ENCODE measurements at regions not wholly inside any gene's neighbourhood (a gene's known extent, or its start where the extent isn't known, plus 50 kb on each side); places are given as distances from the start of the nearest gene placed in this dataset.

DNA sequence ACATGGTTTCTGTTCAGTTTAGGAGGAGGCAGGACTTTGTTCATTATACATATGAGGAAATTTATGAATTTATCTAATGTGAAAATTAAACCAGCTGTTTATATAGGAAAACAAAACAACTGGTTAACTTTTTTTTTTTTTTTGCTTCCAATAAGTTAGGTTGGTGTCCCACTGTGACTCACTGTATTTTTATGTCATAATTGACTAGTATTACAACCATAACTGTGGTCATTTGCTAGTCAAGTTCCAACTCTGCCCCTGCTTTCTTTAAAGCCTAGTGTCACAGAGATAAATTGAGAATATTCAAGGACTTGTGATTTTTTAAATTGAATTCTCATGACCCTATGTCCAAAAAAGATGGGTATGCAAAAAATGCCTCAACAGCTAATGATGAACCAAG, 227.7 kb downstream of the BCAT1 start:
- DNase-seq, result no peak

DNA sequence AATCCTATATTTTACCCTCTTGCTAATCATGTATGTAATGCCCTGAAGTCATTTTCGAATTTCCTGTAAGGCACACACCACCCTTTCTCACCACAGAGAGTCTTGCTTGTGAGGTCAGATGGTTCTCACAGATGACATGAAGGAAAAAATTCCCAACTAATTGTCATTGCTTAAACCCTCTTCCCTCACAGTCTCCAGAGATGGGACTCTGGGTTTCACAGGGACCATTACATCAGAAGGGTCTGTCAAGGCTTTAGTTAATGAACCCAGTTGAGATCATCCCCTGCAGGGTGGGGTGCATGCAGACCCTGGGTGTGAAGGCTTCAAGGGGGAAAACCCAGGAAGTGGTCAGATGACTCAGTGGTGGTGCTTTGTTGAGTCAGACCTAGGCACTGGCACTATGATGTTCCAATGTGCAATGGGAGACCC, 229.6 kb downstream of the BCAT1 start:
- peak; percentile 6 to 9 for DNase-seq

- no peak for DNase-seq
Measured at GRCh38 chr12:24718617-24719016, 230.3 kb downstream of the BCAT1 start.

- no peak for DNase-seq
Measured at GRCh38 chr12:24714237-24714636, 234.7 kb downstream of the BCAT1 start.

- no peak for DNase-seq
Measured at GRCh38 chr12:24711056-24712008, 237.6 kb downstream of the BCAT1 start.

- no peak for DNase-seq
Measured at GRCh38 chr12:24709216-24709615, 239.7 kb downstream of the BCAT1 start.

GRCh38 chr12:24708718-24709117, 240.2 kb downstream of the BCAT1 start:
- DNase-seq, result no peak

GRCh38 chr12:24708043-24708442, 240.9 kb downstream of the BCAT1 start:
- DNase-seq, result no peak

- DNase-seq, result no peak
Measured at GRCh38 chr12:24707334-24707733, 241.6 kb downstream of the BCAT1 start.

DNA sequence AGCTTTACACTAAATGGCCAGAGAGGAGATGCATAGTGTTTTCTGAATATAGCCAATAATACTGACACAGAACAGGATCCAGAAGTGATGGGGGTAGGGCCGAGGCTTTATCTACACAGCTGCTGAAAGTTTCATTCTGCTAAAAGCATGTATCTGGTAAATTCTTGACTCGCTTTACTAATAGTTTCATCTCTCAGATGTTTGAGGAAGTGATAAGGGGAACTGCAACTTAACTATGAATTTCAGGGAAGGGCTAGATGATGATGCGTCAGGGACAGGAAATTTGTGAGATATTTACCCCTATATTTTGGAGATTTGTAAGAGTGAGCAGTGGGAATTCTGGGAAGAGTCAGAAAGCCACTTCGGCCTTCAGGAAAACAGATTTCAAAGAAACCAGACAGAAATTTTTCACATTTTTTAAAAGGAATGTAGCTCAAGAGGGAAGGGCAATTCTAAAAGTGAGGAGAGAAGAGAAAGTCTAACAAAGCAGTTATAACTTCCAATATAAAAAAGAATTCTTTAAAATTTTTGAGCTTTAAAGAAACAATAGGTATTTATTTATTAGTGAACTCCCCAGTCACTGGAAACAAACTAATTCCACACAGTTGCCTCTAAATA, 243.1 kb downstream of the BCAT1 start:
- DNase-seq, result no peak

- DNase-seq, result no peak
Measured at GRCh38 chr12:24705216-24705615, 243.7 kb downstream of the BCAT1 start.

GRCh38 chr12:24701343-24701742, 247.6 kb downstream of the BCAT1 start:
- no peak for DNase-seq

- no peak for DNase-seq
Measured at GRCh38 chr12:24698972-24699371, 249.9 kb downstream of the BCAT1 start.

- no peak for DNase-seq
Measured at GRCh38 chr12:24697769-24698168, 251.1 kb downstream of the BCAT1 start.

GRCh38 chr12:24697295-24697694, 251.6 kb downstream of the BCAT1 start:
- DNase-seq, result no peak

GRCh38 chr12:24696800-24697199, 252.1 kb downstream of the BCAT1 start:
- no peak for DNase-seq

GRCh38 chr12:24695657-24696329, 253.1 kb downstream of the BCAT1 start:
- no peak for DNase-seq

DNA sequence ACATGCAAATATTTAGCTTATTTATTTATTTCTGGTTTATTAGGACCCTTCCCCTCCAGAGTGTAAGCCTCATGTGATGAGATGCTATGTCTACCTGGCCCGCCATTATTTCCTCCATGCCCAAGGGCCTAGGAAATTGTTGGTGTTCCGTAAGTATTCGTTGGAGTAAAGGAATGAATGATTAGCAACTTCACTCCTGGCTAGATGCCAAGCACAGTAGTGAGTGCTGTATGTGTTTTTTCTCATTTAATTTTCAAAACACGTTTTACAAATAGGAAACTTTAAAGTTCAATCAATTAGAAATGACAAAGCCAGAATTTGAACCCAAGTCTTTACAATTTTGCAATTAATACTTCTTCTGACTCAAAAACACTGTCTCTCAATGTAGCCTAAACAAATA, 253.8 kb downstream of the BCAT1 start:
- DNase-seq, result no peak

GRCh38 chr12:24688601-24689000, 260.3 kb downstream of the BCAT1 start:
- no peak for DNase-seq

GRCh38 chr12:24681570-24681969, 267.3 kb downstream of the BCAT1 start:
- DNase-seq, result no peak

GRCh38 chr12:24679126-24679525, 269.8 kb downstream of the BCAT1 start:
- no peak for DNase-seq

- no peak for DNase-seq
Measured at GRCh38 chr12:24678436-24678835, 270.5 kb downstream of the BCAT1 start.

DNA sequence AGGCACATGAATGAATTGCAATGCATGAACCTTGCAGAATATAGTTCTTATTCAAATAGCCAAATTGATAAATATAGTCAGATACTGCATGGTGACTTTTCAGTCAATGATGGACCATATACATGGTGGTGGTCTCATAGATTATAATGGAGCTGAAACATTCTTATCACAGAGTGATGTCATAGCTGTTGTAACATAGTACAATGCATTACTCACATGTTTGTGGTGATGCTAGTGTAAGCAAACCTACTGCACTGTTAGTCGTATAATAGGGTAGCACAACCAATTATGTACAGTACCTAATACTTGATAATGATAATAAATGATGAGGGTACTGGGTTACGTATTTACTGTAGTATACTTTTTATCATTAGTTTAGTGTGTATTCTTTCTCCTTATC, 280.3 kb downstream of the BCAT1 start:
- no peak for DNase-seq
